SKM-1 (cell line): ENCODE measurements at regions not wholly inside any gene's neighbourhood (a gene's known extent, or its start where the extent isn't known, plus 50 kb on each side); places are given as distances from the start of the nearest gene placed in this dataset.

Experiments used
- DNase-seq: peaks from one replicate; lab custom pipeline; 2025; ENCODE audit not compliant: unreplicated experiment; lab: John Stamatoyannopoulos, UW

DNA sequence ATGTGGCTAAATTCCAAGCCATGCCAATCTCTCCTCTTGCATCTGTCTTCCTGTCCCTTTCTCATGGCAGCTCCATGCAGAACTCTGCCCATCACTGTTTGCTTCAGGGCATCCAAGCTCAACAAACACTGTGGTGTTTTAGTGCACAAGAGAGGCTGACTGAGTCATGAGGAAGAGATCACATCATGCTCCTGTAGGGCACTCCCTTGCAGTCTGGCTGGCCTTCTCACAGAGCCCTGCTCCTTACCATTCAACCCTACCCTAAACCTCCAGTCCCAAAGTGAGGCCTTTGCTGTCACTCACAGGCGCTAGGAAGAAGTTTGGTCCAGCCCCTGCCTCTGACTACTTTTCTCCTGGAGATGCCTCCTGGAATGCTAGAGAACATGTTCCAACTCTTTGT lies 194.0 kb downstream of the LRATD1 start:
- no peak for DNase-seq

DNA sequence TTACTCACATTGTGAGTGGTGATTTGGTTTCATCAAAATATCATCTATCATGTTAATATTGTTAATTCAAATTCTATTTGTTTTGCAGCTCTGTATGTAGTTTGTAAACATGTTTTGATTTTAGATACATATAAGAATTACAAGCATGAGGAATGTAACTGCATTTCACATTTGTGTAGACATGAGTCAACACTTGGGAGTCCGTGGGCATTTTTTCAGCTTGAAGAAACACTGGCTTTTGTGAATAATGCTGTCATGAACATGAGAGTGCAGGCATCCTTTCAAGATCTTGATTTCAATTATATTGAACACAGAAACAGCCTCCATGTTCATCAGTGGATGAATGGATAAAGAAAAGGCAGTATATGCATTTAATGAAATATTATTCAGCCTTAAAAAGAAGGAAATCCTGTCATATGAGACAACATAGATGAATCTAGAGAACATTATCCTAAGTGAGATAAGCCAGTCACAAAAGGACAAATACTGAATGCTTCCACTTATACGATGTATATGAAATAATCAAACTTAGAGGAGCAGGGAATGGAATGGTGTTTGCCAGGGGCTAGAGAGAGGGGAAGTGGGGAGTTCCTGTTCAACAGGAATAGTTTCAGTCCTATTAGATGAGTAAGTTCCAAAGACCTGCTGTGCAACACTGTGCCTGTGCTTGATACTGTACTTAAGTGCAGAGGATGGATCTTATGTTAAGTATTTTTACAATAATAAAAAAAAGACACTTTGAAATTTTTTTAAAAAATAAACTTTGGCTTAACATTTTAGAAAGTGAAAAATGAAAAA lies 194.9 kb downstream of the LRATD1 start:
- DNase-seq, result no peak

- DNase-seq, result no peak
These were observed 195.7 kb downstream of the LRATD1 start for GRCh38 chr2:14828223-14828622.

DNA sequence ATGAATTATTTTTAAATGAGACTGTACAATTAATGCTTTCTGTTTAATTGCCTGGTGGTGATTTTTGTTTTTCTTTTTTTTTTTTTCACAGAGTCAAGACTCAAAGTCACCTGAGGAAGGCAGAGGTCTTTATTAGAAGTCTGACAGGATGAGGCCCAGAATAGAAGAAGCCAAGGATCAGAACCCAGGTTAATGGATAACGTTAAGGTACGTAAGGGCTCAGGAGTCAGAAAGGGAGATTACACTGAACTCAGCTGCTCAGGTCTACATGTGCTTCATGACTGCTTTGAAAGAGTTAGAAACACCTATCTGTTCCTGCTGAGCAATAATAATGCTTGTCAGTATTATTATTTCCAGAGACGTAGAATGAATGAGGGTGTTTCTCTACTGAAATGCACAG lies 196.5 kb downstream of the LRATD1 start:
- DNase-seq, result no peak

- no peak for DNase-seq
These were observed 198.9 kb downstream of the LRATD1 start for GRCh38 chr2:14831458-14831857.

DNA sequence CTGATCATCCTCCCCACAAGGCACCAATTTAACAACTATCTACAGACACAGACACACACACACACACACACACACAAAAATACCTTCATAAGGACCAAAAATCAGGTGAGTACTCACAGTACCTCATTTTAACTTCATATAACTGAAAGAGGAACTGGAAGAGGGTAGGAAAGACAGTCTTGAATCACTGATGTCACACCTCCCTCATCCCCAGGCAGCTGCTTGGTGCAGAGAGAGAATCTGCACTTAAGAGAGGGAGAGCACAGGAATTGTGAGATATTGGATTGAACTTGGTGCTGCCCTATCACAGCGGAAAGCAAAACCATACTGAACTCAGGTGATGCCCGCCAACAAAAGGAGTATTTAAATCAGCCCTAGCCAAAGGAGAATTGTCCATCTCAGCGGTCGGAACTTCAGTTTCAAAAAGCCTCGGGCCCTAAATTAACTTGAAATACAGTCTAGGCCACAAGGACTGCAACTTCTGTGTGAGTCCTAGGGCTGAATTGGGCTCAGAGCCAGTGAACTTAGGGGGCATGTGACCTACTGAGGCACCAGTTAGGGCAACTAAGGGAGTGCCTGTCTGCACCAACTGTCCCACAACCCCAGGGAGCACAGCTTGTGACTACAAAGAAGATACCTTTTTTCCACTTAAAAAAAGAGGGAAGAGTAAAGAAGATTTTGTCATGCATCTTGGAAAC lies 211.1 kb downstream of the LRATD1 start:
- DNase-seq, result no peak

DNA sequence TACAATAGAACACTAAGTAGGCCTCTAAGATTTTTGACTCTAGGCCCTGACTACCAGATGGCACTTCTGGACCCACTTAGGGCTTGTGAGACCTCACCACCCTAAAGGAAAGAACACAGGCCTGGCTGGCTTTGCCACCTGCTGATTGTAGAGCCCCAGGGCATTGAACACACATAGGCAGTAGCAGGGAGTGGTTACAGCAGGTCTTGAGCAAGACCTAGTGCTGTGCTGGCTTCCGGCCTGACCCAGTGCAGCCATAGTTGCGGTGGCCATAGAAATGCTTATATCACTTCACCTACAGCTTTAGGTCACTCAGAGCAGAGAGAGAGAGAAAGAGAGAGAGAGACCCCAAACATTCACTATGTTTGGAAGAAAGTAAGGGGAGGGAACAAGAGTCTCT lies 223.2 kb downstream of the LRATD1 start:
- DNase-seq, result no peak

GRCh38 chr2:14861181-14861580 lies 228.7 kb downstream of the LRATD1 start:
- no peak for DNase-seq

DNA sequence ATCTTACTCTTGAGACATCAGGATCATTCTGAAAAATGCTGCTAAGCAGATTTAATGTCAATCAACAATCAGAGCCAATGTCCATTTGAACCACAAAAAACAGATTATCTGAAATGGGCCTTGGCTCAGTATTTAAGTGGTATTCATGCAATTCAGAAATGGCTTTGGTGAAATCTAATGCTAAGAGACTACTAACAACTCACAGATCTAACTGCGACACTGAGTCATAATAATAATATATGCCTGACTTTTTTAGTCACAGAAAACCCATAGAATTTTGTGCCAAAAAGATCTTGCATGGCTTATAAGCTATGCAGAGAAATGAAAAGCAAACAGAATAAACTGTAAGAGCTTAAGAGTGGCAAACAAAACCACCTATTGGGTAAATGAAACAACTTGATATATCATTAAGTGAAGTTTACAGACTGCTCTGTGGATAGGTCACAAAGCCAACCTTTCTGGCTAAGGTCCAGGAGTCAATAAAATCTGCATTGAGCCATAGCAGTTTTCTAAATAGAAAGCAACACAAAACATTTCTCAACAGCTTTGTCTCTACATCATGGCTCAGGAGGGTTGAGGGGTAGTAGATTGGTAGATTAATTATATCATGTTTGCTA lies 234.3 kb downstream of the LRATD1 start:
- DNase-seq, result no peak

- DNase-seq, result no peak
These were observed 235.3 kb downstream of the LRATD1 start for GRCh38 chr2:14867853-14868252.

DNA sequence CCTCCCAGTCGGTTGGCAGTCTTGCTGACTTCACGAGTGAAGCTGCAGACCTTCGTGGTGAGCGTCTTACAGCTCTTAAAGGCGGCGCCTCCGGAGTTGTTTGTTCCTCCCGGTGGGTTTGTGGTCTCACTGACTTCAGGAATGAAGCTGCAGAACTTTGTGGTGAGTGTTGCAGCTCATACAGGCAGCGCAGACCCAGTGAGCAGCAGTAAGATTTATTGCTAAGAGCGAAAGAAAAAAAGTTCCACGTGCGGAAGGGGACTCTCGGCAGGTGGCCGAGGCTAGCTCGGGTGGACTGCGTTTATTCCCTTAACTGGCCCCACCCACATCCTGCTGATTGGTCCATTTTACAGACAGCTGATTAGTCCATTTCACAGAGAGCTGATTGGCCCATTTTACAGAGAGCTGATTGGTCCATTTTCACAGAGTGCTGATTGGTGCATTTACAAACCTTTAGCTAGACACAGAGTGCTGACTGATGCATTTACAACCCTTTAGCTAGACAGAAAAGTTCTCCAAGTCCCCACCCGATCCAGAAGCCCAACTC lies 240.3 kb downstream of the LRATD1 start:
- DNase-seq, result no peak

DNA sequence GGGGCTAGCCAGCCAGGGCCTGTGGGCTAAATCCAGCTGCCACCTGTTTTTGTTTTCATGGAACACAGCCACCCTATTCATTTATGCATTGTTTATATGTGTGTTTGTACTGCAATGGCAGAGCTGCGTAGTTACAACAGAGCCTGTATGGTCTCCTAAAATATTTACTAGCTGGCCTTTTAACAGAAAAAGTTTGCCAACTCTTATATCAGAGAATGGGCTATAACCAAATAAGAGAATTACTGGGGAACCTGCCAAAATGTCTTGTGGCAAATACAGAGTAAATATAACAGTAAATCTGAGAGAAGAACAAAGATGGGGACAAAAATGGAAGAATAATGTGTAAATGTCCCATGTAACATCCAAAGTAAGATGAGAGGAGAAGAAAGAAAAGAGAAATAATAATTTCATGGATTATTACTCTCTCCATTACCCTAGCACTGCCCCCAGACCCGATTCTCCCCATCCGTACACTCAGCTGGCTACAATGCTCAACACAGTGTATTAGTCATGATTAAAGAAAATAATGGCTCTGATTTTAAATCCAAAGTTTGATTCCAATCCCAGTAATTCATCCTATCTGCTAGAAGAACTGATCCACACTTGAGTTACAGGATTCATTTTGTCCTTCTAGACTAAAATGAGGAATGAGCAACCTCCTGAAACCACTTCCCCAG lies 249.3 kb downstream of the LRATD1 start:
- DNase-seq, result no peak

DNA sequence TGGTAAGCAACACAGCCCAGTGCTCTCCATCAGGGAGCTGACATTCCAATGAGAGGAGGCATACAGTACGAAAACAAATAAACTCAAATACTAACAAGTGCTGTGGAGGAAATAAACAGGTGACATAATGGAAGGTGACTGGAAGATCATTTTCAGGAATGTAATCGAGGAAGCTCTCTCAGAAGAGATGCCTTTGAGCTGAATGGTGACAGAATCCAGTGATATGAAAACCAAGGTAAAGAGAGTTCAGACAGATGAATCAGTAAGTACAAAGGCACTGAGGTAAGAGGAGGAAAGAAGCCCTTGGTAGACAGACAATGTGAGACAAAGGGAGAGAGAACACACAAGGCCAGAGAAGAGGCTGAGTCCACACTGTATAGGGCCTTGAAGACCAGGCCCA lies 252.1 kb downstream of the LRATD1 start:
- no peak for DNase-seq

DNA sequence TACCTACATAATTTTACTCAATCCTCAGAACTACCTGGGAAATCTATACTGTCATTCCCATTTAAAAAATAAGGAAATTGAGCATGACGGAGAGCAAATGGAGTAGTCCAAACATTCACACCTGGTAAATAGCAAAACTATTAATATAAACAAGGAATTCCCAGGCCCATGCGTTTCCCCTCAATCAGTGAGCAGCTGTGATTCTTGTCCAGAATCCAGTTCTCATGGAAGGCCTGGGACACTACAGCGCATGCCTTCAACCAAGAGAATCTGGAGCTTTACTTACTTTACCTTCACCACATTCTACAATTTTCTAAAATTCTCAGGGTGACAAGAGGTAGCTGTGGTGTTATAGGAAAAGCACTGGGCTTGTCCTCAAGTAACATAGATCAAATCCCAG lies 259.0 kb downstream of the LRATD1 start:
- DNase-seq, result no peak

DNA sequence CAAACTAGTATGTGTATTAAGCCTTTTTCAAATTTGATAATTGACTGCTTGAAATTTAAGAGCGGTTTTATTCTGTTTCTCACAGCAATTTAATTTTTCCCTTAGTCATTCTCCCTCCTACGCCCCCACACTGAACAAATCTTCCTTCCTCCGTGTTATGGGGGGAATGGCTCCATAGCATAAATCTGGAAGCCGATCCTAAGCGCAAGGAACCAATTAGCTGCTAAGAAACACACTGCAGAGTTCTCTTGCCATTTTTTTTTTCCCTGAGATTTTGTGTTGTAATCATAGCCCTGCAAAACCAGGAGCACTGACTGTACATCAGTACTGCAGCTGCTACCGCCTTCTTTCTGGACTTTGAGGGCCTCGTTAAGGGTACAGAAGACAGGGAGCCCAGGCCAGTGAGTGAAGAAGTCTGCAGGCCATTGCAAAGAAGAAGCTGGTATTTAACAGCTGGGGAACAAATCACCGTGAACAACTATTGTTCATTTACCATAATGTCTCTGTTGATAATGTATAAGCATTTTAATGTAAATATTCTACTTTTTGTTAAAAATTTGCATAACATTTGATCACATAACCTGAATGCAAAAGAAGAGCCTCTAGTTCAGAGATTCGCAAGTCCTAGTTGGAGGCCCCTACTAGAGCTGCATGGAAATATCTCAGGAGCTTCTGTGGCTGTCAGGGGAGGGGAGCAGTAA lies 264.0 kb downstream of the LRATD1 start:
- DNase-seq, result no peak

DNA sequence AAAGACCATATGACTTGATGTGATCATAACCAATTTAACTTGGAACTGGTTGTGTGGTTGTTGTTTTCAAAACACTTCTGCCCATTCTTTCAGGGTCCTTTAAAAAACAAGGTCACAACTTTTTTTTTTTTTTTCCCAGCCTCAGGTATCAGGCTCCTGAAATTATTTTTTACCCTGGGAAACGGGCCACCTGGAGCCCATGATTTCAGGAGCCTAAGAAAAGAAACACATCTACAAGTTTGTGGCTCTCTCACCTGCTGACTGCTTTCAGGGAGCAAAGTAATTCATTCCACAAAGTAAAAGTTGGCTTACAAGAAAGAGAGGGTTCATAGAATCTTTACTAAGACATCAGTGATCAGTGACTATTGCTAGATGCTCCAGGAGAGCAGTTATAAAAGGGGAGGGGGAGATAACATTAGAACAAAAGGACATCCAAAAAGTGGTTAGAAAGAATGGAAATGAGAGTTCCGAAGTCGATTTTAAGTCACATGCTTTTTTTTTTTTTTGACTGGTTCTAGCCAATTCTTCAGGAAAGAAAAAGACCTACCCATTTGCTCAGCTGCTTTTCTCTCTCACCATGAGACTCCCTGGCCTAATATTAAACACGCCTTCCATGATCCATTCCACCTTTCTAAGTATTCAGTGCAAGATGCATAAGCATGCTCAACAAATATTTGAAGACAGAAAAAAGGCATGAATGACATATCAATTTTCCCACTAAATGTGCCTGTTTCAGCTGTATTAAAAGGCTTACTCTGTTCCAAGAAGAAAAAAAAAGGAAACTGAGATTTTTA lies 267.3 kb downstream of the LRATD1 start:
- no peak for DNase-seq

- no peak for DNase-seq
These were observed 269.2 kb downstream of the LRATD1 start for GRCh38 chr2:14901737-14902136.

GRCh38 chr2:14902953-14903352 lies 270.4 kb downstream of the LRATD1 start:
- no peak for DNase-seq

DNA sequence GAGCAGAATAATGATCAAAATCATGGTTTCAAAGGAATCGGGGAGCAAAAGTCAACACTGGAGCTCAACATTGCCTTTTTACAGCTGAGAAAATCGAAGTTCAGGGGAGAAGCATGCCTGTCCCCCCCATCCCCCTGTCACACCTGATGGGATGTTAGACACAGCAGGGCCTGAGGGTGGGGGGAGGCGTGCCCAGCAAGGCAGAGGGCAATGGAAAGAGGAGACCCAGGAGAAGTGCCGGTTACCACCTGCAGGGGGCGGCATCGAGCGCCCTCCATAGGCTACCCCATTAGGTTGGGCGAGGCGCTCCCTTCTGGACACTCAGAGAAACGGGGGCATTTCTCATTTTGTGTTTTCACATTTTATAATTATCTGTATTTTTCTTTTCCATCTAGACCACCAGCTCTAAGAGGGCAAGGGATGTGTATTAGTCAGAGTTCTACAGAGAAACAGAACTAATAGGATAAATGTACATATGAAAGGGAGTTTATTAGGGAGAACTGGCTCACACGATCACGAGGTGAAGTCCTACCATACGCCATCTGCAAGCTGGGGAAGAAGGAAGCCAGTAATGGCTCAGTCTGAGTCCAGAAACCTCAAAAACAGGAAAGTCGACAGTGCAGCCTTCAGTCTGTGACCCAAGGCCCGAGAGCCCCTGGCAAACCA lies 271.3 kb downstream of the LRATD1 start:
- peak; percentile 57 for DNase-seq
